Hepatocyte (in vitro differentiated cells): ENCODE measurements at regions not wholly inside any gene's neighbourhood (a gene's known extent, or its start where the extent isn't known, plus 50 kb on each side); places are given as distances from the start of the nearest gene placed in this dataset.

ENCODE experiments used
- EZH2phosphoT487 ChIP-seq: fragments of 200-600 bp; sonication (generic); IDR thresholded peaks from one replicate; pipeline ENCODE4 v1.6.1; 2018; ENCODE audit warnings: antibody characterized with exemption, mild to moderate bottlenecking, low read depth, moderate library complexity; ENCODE audit not compliant: unreplicated experiment, severe bottlenecking
- TF ChIP-seq, protein P1 (sequence below): fragments of 200-600 bp; sonication (generic); IDR thresholded peaks from 2 replicates; pipeline ENCODE4 v1.5.1; 2016; ENCODE audit warnings: antibody characterized with exemption, mild to moderate bottlenecking; ENCODE audit not compliant: poor library complexity

DNA sequence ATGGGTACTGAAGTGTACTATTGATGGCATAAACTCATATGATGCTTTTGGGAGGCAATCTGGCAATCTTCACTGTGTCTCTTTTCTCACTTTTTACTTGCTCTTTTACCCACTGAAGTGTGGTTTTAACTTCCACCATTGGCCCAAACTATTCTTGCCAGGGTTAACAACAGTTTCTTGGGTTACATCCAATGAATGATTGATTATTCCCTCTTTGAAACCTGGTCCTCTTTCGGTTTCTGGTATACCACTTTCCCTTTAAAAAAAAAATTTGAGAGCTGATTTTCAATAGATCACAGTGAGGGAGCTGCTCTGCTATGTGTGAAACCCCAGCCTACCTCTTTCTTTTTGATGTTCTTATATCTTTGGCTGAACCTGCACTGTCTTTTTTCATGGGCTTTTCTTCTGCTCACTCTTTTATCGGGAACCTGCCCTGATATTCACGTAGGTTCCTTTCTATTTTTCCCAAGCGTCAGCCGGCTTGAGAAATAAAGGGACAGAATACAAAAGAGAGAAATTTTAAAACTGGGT, 56.1 kb upstream of the OR4E1 start:
- no peak for TF ChIP-seq EZH2phosphoT487
- TF ChIP-seq, protein P1, sequence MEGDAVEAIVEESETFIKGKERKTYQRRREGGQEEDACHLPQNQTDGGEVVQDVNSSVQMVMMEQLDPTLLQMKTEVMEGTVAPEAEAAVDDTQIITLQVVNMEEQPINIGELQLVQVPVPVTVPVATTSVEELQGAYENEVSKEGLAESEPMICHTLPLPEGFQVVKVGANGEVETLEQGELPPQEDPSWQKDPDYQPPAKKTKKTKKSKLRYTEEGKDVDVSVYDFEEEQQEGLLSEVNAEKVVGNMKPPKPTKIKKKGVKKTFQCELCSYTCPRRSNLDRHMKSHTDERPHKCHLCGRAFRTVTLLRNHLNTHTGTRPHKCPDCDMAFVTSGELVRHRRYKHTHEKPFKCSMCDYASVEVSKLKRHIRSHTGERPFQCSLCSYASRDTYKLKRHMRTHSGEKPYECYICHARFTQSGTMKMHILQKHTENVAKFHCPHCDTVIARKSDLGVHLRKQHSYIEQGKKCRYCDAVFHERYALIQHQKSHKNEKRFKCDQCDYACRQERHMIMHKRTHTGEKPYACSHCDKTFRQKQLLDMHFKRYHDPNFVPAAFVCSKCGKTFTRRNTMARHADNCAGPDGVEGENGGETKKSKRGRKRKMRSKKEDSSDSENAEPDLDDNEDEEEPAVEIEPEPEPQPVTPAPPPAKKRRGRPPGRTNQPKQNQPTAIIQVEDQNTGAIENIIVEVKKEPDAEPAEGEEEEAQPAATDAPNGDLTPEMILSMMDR, result no peak
